ENCODE measurements at regions not wholly inside any gene's neighbourhood (a gene's known extent, or its start where the extent isn't known, plus 50 kb on each side); places are given as distances from the start of the nearest gene placed in this dataset.

DNA sequence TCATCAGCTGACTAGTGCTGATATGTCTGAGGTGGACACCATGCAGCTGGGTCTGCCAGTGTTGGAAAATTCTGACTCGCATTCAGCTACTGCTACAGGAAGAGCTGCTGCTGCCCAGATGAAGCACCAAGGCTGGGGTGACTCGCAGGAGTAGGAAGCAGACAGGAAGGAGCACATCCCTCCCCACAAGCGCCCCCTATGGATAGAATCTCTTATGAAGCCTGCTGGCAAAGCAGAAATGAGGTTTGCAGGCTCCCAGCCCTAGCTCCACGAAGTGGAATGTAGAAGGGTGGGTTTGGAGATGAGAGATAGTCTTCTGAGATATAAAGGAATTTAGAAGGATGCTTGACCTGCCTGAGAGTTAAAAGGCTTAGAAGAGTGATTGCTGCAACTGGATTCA lies 443.0 kb downstream of the ACTL7B start:
- Histone ChIP-seq H3K27ac (ENCODE audit: low read depth in 1 of 2, low read length in 2 of 2) (no peak overlapping the region), H3K4me1 (ENCODE audit: control insufficient read depth in 1 of 2, insufficient read depth in 2 of 2, low read length in 2 of 2) (no peaks in the 10 kb centered on the region), H3K4me3 (ENCODE audit: low read length in 2 of 2) (no peak overlapping the region), H3K27me3 (ENCODE audit: control insufficient read depth in 1 of 2, insufficient read depth in 2 of 2, low read length in 1 of 2) (no peaks in the 10 kb centered on the region), H3K9me3 (ENCODE audit: control insufficient read depth, low read length) (no peaks in the 10 kb centered on the region), H3K36me3 (ENCODE audit: control insufficient read depth in 1 of 2, insufficient read depth in 2 of 2, low read length in 1 of 2) (no peaks in the 10 kb centered on the region)
- DNase-seq (no peak), ATAC-seq (ENCODE audit: low FRiP score) (no peak)
- intact Hi-C loops (cut with DNase I): loop anchor here in 1 of 2 donors (10.0 kb wide), 1 partner anchor 152 kb away; no protein-coding TSS in a partner anchor
- 82 to 83% methylated on average over 4 of the region's 4 CpGs for WGBS, 2 donors

DNA sequence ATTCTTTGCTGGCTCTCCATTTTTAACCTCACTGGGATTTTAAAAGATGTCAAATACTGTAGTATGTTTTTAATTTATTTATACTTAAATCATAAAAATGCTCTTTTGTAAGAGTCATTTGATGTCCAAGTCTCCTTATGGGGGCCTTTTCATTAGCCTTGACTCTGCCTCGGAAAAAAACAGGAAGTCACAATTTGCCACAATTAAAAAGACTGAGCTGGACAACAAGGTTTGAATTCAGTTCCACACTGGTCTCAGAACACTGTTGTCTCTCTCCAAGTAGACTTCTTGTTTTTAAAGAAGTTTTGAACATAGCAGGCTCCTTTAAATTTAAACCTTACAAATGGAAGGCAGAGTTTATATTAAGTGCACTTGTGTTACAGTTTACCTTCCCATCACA lies 444.2 kb downstream of the ACTL7B start:
- H3K4me1 ChIP-seq (ENCODE audit: control insufficient read depth in 1 of 2, insufficient read depth in 2 of 2, low read length in 2 of 2): no peaks in the 10 kb centered on the region
- DNase-seq (no peak), ATAC-seq (ENCODE audit: low FRiP score) (no peak)
- H3K4me3 ChIP-seq (ENCODE audit: low read length in 2 of 2): no peak overlapping the region
- no peaks in the 10 kb centered on the region for H3K9me3 ChIP-seq (ENCODE audit: control insufficient read depth, low read length)
- H3K27ac ChIP-seq (ENCODE audit: low read depth in 1 of 2, low read length in 2 of 2): no peak overlapping the region
- no peaks in the 10 kb centered on the region for H3K27me3 ChIP-seq (ENCODE audit: control insufficient read depth in 1 of 2, insufficient read depth in 2 of 2, low read length in 1 of 2)
- 91 to 92% methylated on average over 1 of the region's 1 CpG for WGBS, 2 donors
- intact Hi-C loops (cut with DNase I): loop anchor here in 1 of 2 donors (10.0 kb wide), 1 partner anchor 153 kb away; no protein-coding TSS in a partner anchor
- no peaks in the 10 kb centered on the region for H3K36me3 ChIP-seq (ENCODE audit: control insufficient read depth in 1 of 2, insufficient read depth in 2 of 2, low read length in 1 of 2)

DNA sequence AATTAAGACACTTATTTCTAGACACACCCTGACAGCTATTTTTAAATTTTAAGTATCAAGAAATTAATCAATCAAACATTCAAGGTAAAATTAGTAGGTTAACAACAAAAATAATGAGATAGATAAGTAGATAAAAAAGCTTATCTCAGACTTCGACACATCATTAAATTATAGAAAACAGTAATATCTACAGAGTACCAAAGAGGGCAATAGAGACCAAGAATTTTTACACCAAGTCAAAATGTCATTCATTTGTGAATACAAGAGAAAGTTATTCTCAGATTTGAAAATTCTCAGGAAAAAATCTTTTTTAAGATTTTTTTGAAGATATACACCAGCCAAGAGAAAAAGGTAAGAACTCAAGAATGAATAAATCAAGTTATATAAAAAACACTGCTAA lies 445.6 kb downstream of the ACTL7B start:
- intact Hi-C loops (cut with DNase I): loop anchor here in 1 of 2 donors (10.0 kb wide), 1 partner anchor 155 kb away; no protein-coding TSS in a partner anchor
- no peaks in the 10 kb centered on the region for H3K36me3 ChIP-seq (ENCODE audit: control insufficient read depth in 1 of 2, insufficient read depth in 2 of 2, low read length in 1 of 2)
- H3K27me3 ChIP-seq (ENCODE audit: control insufficient read depth in 1 of 2, insufficient read depth in 2 of 2, low read length in 1 of 2): no peaks in the 10 kb centered on the region
- 33 to 37% methylated on average over 1 of the region's 1 CpG for WGBS, 2 donors
- H3K27ac ChIP-seq (ENCODE audit: low read depth in 1 of 2, low read length in 2 of 2): no peak overlapping the region
- no peak for ATAC-seq (ENCODE audit: low FRiP score)
- no peak overlapping the region for H3K4me3 ChIP-seq (ENCODE audit: low read length in 2 of 2)
- no peaks in the 10 kb centered on the region for H3K4me1 ChIP-seq (ENCODE audit: control insufficient read depth in 1 of 2, insufficient read depth in 2 of 2, low read length in 2 of 2)
- no peak for DNase-seq
- H3K9me3 ChIP-seq (ENCODE audit: control insufficient read depth, low read length): no peaks in the 10 kb centered on the region

DNA sequence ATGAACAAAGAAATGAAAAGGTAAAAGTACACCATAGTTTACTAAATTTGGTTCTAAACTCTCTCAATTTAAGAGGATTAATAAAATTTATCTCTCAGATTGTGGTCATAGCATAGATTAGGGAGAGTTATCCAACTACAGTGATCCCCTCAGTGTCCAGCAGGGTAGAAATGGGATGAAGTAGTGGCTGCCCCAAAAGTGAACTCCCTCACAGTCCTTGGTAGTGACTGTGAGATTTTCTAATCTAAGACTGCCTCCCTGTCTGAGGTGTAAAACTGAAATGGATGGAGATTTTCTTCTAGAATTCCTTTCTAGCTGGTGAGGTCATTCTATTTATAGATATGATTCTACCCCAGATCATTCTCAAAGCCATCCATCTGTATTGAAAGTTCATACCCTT lies 455.5 kb downstream of the ACTL7B start:
- ATAC-seq (ENCODE audit: low FRiP score): no peak
- Histone ChIP-seq H3K36me3 (ENCODE audit: control insufficient read depth in 1 of 2, insufficient read depth in 2 of 2, low read length in 1 of 2) (no peaks in the 10 kb centered on the region), H3K27me3 (ENCODE audit: control insufficient read depth in 1 of 2, insufficient read depth in 2 of 2, low read length in 1 of 2) (no peaks in the 10 kb centered on the region), H3K4me1 (ENCODE audit: control insufficient read depth in 1 of 2, insufficient read depth in 2 of 2, low read length in 2 of 2) (no peaks in the 10 kb centered on the region), H3K27ac (ENCODE audit: low read depth in 1 of 2, low read length in 2 of 2) (no peak overlapping the region), H3K4me3 (ENCODE audit: low read length in 2 of 2) (no peak overlapping the region), H3K9me3 (ENCODE audit: control insufficient read depth, low read length) (no peaks in the 10 kb centered on the region)
- no peak for DNase-seq
- intact Hi-C loops (cut with DNase I): no loop called here

DNA sequence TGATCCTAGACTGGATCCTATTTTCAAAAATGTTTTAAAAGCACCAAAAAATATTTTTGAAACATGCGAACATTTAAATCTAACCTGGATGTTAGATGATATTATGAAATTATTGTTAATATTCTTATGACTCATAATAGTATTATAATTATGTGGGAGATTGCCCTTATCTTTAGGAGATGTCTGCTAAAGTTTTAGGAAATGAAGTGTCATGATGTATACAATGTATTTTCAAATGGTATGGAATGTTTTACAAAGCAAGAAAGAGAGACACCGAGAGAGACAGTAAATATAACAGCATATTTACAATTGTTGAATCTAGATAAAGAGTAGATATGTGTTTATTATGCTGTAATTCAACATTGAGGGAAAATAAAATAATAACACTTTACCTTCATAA lies 455.9 kb downstream of the ACTL7B start:
- WGBS, 2 donors: 88 to 91% methylated on average over 2 of the region's 2 CpGs

DNA sequence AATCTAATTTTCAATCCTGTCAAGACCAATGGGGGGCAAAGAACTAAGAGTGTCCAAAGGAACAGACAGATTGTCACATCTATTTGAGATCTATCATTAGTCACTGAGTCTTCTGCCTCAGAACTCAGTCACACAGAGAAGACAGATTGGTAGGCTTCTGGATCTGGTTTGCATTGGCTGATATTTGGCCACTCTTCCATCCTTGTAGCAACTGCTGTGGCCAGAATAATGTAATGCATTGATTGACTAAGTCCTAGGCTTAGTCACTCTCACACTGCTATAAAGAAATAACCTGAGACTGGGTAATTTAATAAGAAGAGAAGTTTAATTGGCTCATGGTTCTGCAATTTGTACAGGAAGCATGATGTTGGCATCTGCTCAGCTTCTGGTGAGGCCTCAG lies 458.5 kb downstream of the ACTL7B start:
- Histone ChIP-seq H3K27ac (ENCODE audit: low read depth in 1 of 2, low read length in 2 of 2) (no peak overlapping the region), H3K27me3 (ENCODE audit: control insufficient read depth in 1 of 2, insufficient read depth in 2 of 2, low read length in 1 of 2) (no peaks in the 10 kb centered on the region), H3K36me3 (ENCODE audit: control insufficient read depth in 1 of 2, insufficient read depth in 2 of 2, low read length in 1 of 2) (no peaks in the 10 kb centered on the region), H3K4me3 (ENCODE audit: low read length in 2 of 2) (no peak overlapping the region), H3K9me3 (ENCODE audit: control insufficient read depth, low read length) (no peaks in the 10 kb centered on the region), H3K4me1 (ENCODE audit: control insufficient read depth in 1 of 2, insufficient read depth in 2 of 2, low read length in 2 of 2) (no peaks in the 10 kb centered on the region)
- no peak for DNase-seq
- no peak for ATAC-seq (ENCODE audit: low FRiP score)
- intact Hi-C loops (cut with DNase I): no loop called here

More for the DNA sequence above, 455.9 kb downstream of the ACTL7B start:
- DNase-seq: no peak
- no peak overlapping the region for H3K4me3 ChIP-seq (ENCODE audit: low read length in 2 of 2)
- H3K27ac ChIP-seq (ENCODE audit: low read depth in 1 of 2, low read length in 2 of 2): no peak overlapping the region
- H3K36me3 ChIP-seq (ENCODE audit: control insufficient read depth in 1 of 2, insufficient read depth in 2 of 2, low read length in 1 of 2): no peaks in the 10 kb centered on the region
- no peaks in the 10 kb centered on the region for H3K9me3 ChIP-seq (ENCODE audit: control insufficient read depth, low read length)
- intact Hi-C loops (cut with DNase I): no loop called here
- no peaks in the 10 kb centered on the region for H3K27me3 ChIP-seq (ENCODE audit: control insufficient read depth in 1 of 2, insufficient read depth in 2 of 2, low read length in 1 of 2)
- no peak for ATAC-seq (ENCODE audit: low FRiP score)
- no peaks in the 10 kb centered on the region for H3K4me1 ChIP-seq (ENCODE audit: control insufficient read depth in 1 of 2, insufficient read depth in 2 of 2, low read length in 2 of 2)

DNA sequence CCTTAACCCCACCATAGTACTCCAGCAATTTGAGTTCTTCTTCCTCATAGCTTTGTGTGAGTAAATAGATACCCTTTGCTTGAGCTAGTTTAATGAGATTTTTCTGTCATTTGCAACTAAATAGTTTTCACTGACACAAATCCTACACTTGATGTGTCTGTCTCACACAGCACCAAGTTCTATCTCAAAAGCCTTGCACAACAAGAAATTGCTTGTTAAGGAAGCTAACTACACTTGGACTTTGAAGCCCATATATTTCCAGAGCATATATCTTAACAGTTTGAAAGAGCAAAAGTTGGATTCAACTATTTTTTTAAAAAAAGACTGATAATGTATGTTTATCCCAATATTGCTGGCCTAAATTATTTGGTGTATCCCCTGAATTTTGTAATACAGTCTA lies 459.2 kb downstream of the ACTL7B start:
- intact Hi-C loops (cut with DNase I): no loop called here
- no peak overlapping the region for H3K27ac ChIP-seq (ENCODE audit: low read depth in 1 of 2, low read length in 2 of 2)
- H3K4me3 ChIP-seq (ENCODE audit: low read length in 2 of 2): no peak overlapping the region
- H3K27me3 ChIP-seq (ENCODE audit: control insufficient read depth in 1 of 2, insufficient read depth in 2 of 2, low read length in 1 of 2): no peaks in the 10 kb centered on the region
- H3K9me3 ChIP-seq (ENCODE audit: control insufficient read depth, low read length): no peaks in the 10 kb centered on the region
- no peak for ATAC-seq (ENCODE audit: low FRiP score)
- no peaks in the 10 kb centered on the region for H3K36me3 ChIP-seq (ENCODE audit: control insufficient read depth in 1 of 2, insufficient read depth in 2 of 2, low read length in 1 of 2)
- no peak for DNase-seq
- H3K4me1 ChIP-seq (ENCODE audit: control insufficient read depth in 1 of 2, insufficient read depth in 2 of 2, low read length in 2 of 2): no peaks in the 10 kb centered on the region

DNA sequence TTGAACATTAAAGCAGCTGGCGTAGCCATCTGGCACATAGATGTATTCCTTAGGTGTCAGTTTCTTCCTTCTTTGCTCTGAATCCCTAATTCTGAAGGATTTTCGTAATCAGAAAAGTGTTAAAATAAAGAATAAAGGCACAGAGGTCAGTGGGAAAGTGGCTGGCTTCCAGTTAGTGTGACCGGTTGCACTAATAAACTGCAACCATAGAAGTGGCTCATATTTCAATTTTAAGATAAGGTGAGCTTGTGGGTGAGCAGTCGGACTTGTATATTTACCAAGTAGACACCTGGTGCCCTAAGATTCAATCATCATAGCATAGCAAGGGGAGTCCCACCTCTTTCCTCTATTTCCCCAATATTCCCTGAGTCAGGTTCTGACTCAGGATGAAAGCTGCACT lies 459.6 kb downstream of the ACTL7B start:
- no peaks in the 10 kb centered on the region for H3K4me1 ChIP-seq (ENCODE audit: control insufficient read depth in 1 of 2, insufficient read depth in 2 of 2, low read length in 2 of 2)
- 64 to 78% methylated on average over 4 of the region's 4 CpGs for WGBS, 2 donors

DNA sequence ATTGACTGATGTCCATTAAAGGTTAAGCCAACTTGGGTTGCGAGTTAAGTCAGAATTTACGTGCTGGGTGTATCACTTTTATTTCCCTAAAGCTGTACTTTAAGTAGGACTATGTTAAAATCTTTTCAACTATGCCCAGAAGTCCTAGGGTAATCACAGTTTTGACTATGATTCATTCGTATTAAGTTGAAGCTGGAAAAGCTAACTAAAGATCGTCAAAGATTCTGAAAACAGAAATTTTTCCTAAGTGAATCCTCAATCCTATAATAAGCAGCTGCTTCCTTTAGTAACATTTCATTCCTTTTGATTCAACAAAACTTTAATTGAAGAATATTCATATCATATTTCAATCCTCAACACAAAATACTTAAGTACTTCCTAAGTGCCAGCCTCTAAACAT lies 460.4 kb downstream of the ACTL7B start:
- Histone ChIP-seq H3K27ac (ENCODE audit: low read depth in 1 of 2, low read length in 2 of 2) (no peak overlapping the region), H3K4me3 (ENCODE audit: low read length in 2 of 2) (no peak overlapping the region), H3K27me3 (ENCODE audit: control insufficient read depth in 1 of 2, insufficient read depth in 2 of 2, low read length in 1 of 2) (no peaks in the 10 kb centered on the region), H3K4me1 (ENCODE audit: control insufficient read depth in 1 of 2, insufficient read depth in 2 of 2, low read length in 2 of 2) (no peaks in the 10 kb centered on the region), H3K36me3 (ENCODE audit: control insufficient read depth in 1 of 2, insufficient read depth in 2 of 2, low read length in 1 of 2) (no peaks in the 10 kb centered on the region), H3K9me3 (ENCODE audit: control insufficient read depth, low read length) (no peaks in the 10 kb centered on the region)
- WGBS, 2 donors: 83 to 87% methylated on average over 4 of the region's 4 CpGs
- no peak for ATAC-seq (ENCODE audit: low FRiP score)
- intact Hi-C loops (cut with DNase I): no loop called here
- no peak for DNase-seq

More for the DNA sequence above, 459.6 kb downstream of the ACTL7B start:
- no peak for ATAC-seq (ENCODE audit: low FRiP score)
- H3K4me3 ChIP-seq (ENCODE audit: low read length in 2 of 2): no peak overlapping the region
- no peaks in the 10 kb centered on the region for H3K27me3 ChIP-seq (ENCODE audit: control insufficient read depth in 1 of 2, insufficient read depth in 2 of 2, low read length in 1 of 2)
- no peak for DNase-seq
- H3K36me3 ChIP-seq (ENCODE audit: control insufficient read depth in 1 of 2, insufficient read depth in 2 of 2, low read length in 1 of 2): no peaks in the 10 kb centered on the region
- H3K9me3 ChIP-seq (ENCODE audit: control insufficient read depth, low read length): no peaks in the 10 kb centered on the region
- H3K27ac ChIP-seq (ENCODE audit: low read depth in 1 of 2, low read length in 2 of 2): no peak overlapping the region
- intact Hi-C loops (cut with DNase I): no loop called here
